Left lung (tissue), 4 donors: ENCODE measurements at regions not wholly inside any gene's neighbourhood (a gene's known extent, or its start where the extent isn't known, plus 50 kb on each side); places are given as distances from the start of the nearest gene placed in this dataset.
A peak's percentile ranks its signal among the peaks of the same experiment; 100 is the strongest.

Source experiments
- ATAC-seq: fragments of 200-7000 bp; cut with Tn5 transposase; one replicate; pipeline ENCODE4 v1.9.1; 2020; ENCODE audit warnings: moderate library complexity
- DNase-seq, 4 donors: peaks; one replicate each; pipeline ENCODE4 v3.0.0-alpha.2; 2013 to 2020
- H3K27ac ChIP-seq, 2 donors: fragments of 200-600 bp; sonication (generic) in 1 of 2; one replicate each; pipeline versions ENCODE4 v1.5.0 to v1.8.0; 2020 to 2021
- H3K27me3 ChIP-seq, 2 donors: fragments of 200-600 bp; sonication (generic) in 1 of 2; one replicate each; pipeline versions ENCODE4 v1.5.0 to v1.8.0; 2020 to 2021
- H3K36me3 ChIP-seq, 2 donors: fragments of 200-600 bp; sonication (generic) in 1 of 2; one replicate each; pipeline versions ENCODE4 v1.5.0 to v1.8.0; 2020 to 2021
- H3K4me1 ChIP-seq, 2 donors: fragments of 200-600 bp; one replicate each; pipeline ENCODE4 v1.8.0; 2021
- H3K4me3 ChIP-seq, 2 donors: fragments of 200-600 bp; sonication (generic) in 1 of 2; one replicate each; pipeline versions ENCODE4 v1.5.0 to v1.8.0; 2020 to 2021; ENCODE audit warnings: mild to moderate bottlenecking in 1 of 2
- H3K9me3 ChIP-seq, 2 donors: fragments of 200-600 bp; sonication (generic) in 1 of 2; one replicate each; pipeline versions ENCODE4 v1.5.0 to v1.8.0; 2020 to 2021
- intact Hi-C, 2 donors: fragments of 100-400 bp; cut with DNase I; formaldehyde crosslinking; loops; one replicate each; pipeline versions ENCODE4 v1.11.2 to v1.14.2; 2022
- TF ChIP-seq, protein P1 (sequence below), 2 donors: fragments of 200-600 bp; sonication (generic) in 1 of 2; IDR thresholded peaks; one replicate each; pipeline versions ENCODE4 v1.5.0 to v1.8.0; 2021; ENCODE audit warnings: antibody characterized with exemption in 2 of 2
- donor health status: DM: no; HTN: yes; CAD: no.
- donor health status: DM: no; HTN: no; CAD: no.

DNA sequence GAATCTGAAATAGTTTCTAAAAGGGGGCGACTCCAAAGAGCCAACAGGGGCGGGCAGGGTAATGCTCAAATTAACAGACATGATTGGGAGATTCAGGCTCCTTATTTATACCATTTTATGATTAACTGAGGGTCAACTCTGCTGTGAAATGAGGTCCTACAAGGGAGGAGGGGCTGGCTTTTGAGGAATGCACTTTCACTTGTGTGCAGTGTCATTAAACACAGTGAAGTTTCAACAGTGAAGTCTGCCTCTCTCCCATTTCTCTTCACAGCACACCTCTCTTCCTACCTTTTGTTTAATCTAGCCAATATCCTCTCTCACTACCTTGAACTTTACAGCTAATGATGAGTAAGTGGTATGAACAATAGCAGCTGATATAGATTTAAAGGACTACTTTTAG is 557.3 kb upstream of the CITED2 start:
- Histone ChIP-seq H3K27ac (no peak overlapping the region), H3K4me3 (no peak overlapping the region), H3K4me1 (no peaks in the 10 kb centered on the region), H3K9me3 (no peaks in the 10 kb centered on the region), H3K36me3 (no peaks in the 10 kb centered on the region), H3K27me3 (no peaks in the 10 kb centered on the region)
- intact Hi-C loops, result no loop called here
- ATAC-seq (no peak), DNase-seq (no peak)
- TF ChIP-seq, protein P1, sequence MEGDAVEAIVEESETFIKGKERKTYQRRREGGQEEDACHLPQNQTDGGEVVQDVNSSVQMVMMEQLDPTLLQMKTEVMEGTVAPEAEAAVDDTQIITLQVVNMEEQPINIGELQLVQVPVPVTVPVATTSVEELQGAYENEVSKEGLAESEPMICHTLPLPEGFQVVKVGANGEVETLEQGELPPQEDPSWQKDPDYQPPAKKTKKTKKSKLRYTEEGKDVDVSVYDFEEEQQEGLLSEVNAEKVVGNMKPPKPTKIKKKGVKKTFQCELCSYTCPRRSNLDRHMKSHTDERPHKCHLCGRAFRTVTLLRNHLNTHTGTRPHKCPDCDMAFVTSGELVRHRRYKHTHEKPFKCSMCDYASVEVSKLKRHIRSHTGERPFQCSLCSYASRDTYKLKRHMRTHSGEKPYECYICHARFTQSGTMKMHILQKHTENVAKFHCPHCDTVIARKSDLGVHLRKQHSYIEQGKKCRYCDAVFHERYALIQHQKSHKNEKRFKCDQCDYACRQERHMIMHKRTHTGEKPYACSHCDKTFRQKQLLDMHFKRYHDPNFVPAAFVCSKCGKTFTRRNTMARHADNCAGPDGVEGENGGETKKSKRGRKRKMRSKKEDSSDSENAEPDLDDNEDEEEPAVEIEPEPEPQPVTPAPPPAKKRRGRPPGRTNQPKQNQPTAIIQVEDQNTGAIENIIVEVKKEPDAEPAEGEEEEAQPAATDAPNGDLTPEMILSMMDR (IDR thresholded peaks at IDR 0.05), result no peak

DNA sequence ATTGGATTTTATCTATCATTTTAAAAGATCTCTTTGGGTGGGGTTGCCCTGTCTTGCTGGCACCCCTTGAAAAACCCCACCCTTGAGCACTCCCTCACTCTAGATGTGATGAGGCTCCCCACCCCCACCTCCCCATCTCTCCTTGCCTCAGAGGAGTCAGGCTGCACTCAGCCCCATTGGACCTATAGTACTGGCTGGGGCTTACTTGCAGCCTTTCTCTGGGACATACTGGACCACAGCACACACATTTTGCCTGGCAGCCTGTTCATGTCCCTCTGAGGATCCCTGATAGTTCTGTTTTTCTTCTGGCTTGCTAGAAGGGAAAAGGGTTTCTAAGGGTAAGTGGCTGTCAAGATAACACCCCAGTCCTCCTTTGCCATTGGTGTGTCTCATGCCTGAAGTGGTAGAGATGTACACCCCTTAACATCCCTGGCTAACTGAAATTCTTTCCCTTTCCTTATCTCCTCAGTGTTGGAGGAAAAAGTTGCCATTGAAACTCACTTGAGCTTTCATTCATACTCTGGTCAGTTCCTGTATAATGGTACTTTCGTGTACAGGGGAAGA is 553.4 kb upstream of the CITED2 start:
- Histone ChIP-seq H3K4me1 (no peaks in the 10 kb centered on the region), H3K27ac (no peak overlapping the region), H3K4me3 (no peak overlapping the region), H3K9me3 (no peaks in the 10 kb centered on the region), H3K27me3 (no peaks in the 10 kb centered on the region), H3K36me3 (no peaks in the 10 kb centered on the region)
- intact Hi-C loops, result no loop called here
- ATAC-seq, result no peak
- TF ChIP-seq, protein P1 (IDR thresholded peaks at IDR 0.05), result no peak
- no peak for DNase-seq

DNA sequence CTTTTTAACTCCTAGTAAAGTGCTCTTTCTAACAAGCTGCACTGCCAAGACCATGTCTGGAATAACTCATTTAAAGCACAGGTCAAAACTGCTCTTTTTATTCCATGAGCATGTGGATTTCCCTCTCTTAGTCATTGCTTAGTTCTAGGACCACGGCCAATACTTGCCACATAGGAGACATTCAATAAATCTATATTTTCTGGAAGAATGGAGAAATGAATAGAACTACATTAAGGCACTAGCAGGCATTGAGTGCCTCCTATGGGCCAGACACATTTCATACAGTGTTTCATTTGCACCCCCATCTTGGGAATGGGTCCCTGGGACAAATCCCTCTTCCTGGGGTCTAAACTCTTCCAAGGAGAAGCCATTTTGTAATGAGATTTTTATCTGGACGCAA is 552.8 kb upstream of the CITED2 start:
- DNase-seq, result no peak
- Histone ChIP-seq H3K36me3 (no peaks in the 10 kb centered on the region), H3K27me3 (no peaks in the 10 kb centered on the region), H3K27ac (no peak overlapping the region), H3K4me1 (no peaks in the 10 kb centered on the region), H3K4me3 (no peak overlapping the region), H3K9me3 (no peaks in the 10 kb centered on the region)
- ATAC-seq, result peak; percentile 76
- TF ChIP-seq, protein P1 (IDR thresholded peaks at IDR 0.05), result peak in 1 of 2 donors; percentile 10
- intact Hi-C loops, result no loop called here

DNA sequence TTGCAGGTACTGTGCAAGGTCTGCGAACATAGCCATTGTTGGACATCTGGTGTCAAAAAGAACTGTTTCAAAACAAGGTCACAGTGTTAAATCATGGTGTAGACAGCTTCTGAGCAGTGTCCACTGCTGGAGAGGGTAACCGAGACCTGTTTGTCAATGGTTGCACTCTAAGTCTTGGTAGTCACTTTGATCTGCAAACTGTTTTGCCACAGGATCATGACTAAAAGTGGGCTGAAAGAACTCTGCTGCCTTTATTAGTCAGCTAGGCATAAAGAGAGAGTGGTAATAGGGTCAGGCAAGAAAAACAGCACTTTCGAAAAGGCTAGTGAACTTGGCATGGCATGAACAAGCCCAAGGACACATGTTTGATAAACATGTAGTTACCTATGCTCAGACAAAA is 552.3 kb upstream of the CITED2 start:
- Histone ChIP-seq H3K9me3 (no peaks in the 10 kb centered on the region), H3K36me3 (no peaks in the 10 kb centered on the region), H3K27ac (no peak overlapping the region), H3K27me3 (no peaks in the 10 kb centered on the region), H3K4me3 (no peak overlapping the region), H3K4me1 (no peaks in the 10 kb centered on the region)
- no peak for DNase-seq
- TF ChIP-seq, protein P1 (IDR thresholded peaks at IDR 0.05), result no peak
- intact Hi-C loops, result no loop called here
- ATAC-seq, result no peak

DNA sequence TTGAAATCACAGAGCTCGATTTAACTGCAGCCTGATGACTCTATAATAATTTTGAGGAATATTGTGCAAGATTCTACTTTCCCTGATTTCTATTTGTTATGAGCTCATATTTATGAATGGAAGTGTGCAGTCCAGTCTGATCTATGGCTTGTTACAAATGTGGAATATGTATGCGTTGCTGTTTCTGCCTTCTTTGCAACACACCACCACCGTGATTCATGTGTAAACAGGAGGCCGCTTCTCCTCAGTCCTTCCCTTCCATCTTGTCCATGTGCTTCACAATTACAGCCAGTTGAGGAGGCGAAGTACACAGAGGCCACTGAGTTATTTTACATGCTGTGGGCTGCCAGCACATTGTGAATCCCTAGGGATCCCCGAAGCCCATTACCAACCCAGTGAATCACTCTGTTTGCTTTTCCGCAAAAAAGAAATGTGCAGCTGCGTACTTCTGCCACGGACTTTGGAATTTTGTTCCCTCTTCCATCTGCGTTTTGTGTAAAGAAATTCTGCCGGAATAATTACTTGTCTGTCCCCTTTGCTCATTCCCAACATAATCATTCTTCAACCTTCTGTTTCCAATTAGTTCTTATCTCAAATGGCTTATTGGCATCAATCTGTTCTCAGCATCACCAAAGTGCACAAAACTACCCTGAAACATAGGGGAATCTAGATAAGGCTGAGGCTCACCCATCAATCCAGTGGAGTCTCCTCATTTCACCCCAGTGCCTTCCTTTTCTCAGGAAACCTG is 551.6 kb upstream of the CITED2 start:
- Histone ChIP-seq H3K9me3 (no peaks in the 10 kb centered on the region), H3K27ac (no peak overlapping the region), H3K4me1 (no peaks in the 10 kb centered on the region), H3K36me3 (no peaks in the 10 kb centered on the region), H3K27me3 (no peaks in the 10 kb centered on the region), H3K4me3 (no peak overlapping the region)
- ATAC-seq (no peak), DNase-seq (peak in 2 of 4 donors; percentile 29 to 52)
- intact Hi-C loops, result no loop called here
- TF ChIP-seq, protein P1 (IDR thresholded peaks at IDR 0.05), result no peak
